ENCODE measurements at regions not wholly inside any gene's neighbourhood (a gene's known extent, or its start where the extent isn't known, plus 50 kb on each side); places are given as distances from the start of the nearest gene placed in this dataset.

DNA sequence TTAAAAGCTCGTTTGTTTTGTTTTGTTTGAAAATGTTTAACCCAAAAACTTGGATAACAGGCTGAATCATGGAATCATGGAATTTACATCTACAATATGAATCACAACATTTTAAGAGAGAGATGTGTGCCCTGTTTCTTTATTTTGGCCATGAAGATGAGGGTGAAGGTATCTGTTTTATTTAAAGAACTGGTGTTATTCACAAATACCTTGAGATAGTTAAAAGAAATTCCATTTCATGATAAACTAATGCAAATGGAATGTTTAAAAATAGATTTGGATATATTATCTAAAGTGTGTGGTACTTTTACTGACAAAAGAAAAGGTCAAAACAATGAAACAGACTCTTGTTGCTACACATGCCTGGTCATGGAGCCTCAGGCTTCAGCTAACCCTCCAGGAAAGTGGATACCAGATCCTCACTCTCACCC, 486.0 kb upstream of the CFAP20DC start:
- Histone ChIP-seq H3K27me3 (ENCODE audit: control insufficient read depth in 4 of 4, insufficient read depth in 4 of 4, low read length in 3 of 4) (no peaks in the 10 kb centered on the region), H3K9me3 (ENCODE audit: control insufficient read depth in 4 of 4, low read length in 3 of 4) (no peaks in the 10 kb centered on the region), H3K4me1 (ENCODE audit: control insufficient read depth in 4 of 4, insufficient read depth in 4 of 4, low read length in 3 of 4) (no peaks in the 10 kb centered on the region), H3K9ac (ENCODE audit: low read depth in 1 of 2, low read length in 2 of 2) (no peak overlapping the region), H3K27ac (ENCODE audit: low read depth in 1 of 2, low read length in 2 of 2) (no peak overlapping the region), H3K4me3 (ENCODE audit: low read depth in 1 of 3, low read length in 3 of 3) (no peak overlapping the region), H3K36me3 (ENCODE audit: control insufficient read depth in 4 of 4, insufficient read depth in 3 of 4, low read depth in 1 of 4, low read length in 3 of 4) (no peaks in the 10 kb centered on the region)
- TF ChIP-seq RXRA (IDR thresholded peaks at IDR 0.05) = no peak
- no peak for TF ChIP-seq YY1 (IDR thresholded peaks at IDR 0.05)
- no peak for TF ChIP-seq FOXA1 (IDR thresholded peaks at IDR 0.05)
- TF ChIP-seq EGR1 (IDR thresholded peaks at IDR 0.05; ENCODE audit: low read depth in 2 of 2) = no peak
- TF ChIP-seq, protein P1, sequence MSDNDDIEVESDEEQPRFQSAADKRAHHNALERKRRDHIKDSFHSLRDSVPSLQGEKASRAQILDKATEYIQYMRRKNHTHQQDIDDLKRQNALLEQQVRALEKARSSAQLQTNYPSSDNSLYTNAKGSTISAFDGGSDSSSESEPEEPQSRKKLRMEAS (IDR thresholded peaks at IDR 0.05) = no peak
- TF ChIP-seq, protein P2, sequence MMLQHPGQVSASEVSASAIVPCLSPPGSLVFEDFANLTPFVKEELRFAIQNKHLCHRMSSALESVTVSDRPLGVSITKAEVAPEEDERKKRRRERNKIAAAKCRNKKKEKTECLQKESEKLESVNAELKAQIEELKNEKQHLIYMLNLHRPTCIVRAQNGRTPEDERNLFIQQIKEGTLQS (IDR thresholded peaks at IDR 0.05) = no peak
- TF ChIP-seq SP1 (IDR thresholded peaks at IDR 0.05) = no peak
- TF ChIP-seq, protein P3, sequence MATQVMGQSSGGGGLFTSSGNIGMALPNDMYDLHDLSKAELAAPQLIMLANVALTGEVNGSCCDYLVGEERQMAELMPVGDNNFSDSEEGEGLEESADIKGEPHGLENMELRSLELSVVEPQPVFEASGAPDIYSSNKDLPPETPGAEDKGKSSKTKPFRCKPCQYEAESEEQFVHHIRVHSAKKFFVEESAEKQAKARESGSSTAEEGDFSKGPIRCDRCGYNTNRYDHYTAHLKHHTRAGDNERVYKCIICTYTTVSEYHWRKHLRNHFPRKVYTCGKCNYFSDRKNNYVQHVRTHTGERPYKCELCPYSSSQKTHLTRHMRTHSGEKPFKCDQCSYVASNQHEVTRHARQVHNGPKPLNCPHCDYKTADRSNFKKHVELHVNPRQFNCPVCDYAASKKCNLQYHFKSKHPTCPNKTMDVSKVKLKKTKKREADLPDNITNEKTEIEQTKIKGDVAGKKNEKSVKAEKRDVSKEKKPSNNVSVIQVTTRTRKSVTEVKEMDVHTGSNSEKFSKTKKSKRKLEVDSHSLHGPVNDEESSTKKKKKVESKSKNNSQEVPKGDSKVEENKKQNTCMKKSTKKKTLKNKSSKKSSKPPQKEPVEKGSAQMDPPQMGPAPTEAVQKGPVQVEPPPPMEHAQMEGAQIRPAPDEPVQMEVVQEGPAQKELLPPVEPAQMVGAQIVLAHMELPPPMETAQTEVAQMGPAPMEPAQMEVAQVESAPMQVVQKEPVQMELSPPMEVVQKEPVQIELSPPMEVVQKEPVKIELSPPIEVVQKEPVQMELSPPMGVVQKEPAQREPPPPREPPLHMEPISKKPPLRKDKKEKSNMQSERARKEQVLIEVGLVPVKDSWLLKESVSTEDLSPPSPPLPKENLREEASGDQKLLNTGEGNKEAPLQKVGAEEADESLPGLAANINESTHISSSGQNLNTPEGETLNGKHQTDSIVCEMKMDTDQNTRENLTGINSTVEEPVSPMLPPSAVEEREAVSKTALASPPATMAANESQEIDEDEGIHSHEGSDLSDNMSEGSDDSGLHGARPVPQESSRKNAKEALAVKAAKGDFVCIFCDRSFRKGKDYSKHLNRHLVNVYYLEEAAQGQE (IDR thresholded peaks at IDR 0.05) = no peak
- no peak for TF ChIP-seq FOXA2 (IDR thresholded peaks at IDR 0.05)
- TF ChIP-seq, protein P4, sequence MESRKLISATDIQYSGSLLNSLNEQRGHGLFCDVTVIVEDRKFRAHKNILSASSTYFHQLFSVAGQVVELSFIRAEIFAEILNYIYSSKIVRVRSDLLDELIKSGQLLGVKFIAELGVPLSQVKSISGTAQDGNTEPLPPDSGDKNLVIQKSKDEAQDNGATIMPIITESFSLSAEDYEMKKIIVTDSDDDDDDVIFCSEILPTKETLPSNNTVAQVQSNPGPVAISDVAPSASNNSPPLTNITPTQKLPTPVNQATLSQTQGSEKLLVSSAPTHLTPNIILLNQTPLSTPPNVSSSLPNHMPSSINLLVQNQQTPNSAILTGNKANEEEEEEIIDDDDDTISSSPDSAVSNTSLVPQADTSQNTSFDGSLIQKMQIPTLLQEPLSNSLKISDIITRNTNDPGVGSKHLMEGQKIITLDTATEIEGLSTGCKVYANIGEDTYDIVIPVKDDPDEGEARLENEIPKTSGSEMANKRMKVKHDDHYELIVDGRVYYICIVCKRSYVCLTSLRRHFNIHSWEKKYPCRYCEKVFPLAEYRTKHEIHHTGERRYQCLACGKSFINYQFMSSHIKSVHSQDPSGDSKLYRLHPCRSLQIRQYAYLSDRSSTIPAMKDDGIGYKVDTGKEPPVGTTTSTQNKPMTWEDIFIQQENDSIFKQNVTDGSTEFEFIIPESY (IDR thresholded peaks at IDR 0.05) = no peak
- TF ChIP-seq TAF1 (conservative IDR thresholded peaks at IDR 0.05) = no peak
- TF ChIP-seq NR2F2 (IDR thresholded peaks at IDR 0.05) = no peak
- TF ChIP-seq JUND (IDR thresholded peaks at IDR 0.05) = no peak
- no peak for TF ChIP-seq RAD21 (IDR thresholded peaks at IDR 0.05)
- TF ChIP-seq HNF4G (IDR thresholded peaks at IDR 0.05) = no peak
- TF ChIP-seq GABPA (IDR thresholded peaks at IDR 0.05 in 1 of 2, conservative IDR thresholded peaks at IDR 0.05 in 1 of 2) = no peak
- TF ChIP-seq, protein P5, sequence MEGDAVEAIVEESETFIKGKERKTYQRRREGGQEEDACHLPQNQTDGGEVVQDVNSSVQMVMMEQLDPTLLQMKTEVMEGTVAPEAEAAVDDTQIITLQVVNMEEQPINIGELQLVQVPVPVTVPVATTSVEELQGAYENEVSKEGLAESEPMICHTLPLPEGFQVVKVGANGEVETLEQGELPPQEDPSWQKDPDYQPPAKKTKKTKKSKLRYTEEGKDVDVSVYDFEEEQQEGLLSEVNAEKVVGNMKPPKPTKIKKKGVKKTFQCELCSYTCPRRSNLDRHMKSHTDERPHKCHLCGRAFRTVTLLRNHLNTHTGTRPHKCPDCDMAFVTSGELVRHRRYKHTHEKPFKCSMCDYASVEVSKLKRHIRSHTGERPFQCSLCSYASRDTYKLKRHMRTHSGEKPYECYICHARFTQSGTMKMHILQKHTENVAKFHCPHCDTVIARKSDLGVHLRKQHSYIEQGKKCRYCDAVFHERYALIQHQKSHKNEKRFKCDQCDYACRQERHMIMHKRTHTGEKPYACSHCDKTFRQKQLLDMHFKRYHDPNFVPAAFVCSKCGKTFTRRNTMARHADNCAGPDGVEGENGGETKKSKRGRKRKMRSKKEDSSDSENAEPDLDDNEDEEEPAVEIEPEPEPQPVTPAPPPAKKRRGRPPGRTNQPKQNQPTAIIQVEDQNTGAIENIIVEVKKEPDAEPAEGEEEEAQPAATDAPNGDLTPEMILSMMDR (IDR thresholded peaks at IDR 0.05; ENCODE audit: low read depth, low read length, missing input control) = no peak
- no peak for TF ChIP-seq HNF4A (conservative IDR thresholded peaks at IDR 0.05)
- DNase-seq (ENCODE audit: low spot score) = no peak
- 18% methylated on average over 1 of the region's 1 CpG for whole genome bisulfite sequencing
